GM12891 (cell line): ENCODE measurements at regions not wholly inside any gene's neighbourhood (a gene's known extent, or its start where the extent isn't known, plus 50 kb on each side); places are given as distances from the start of the nearest gene placed in this dataset.

Experiments used
- POLR2A ChIP-seq: IDR thresholded peaks from 2 replicates; pipeline ENCODE4 v1.6.1; 2011; ENCODE audit warnings: low read depth, low read length, control low read depth
- POLR2AphosphoS5 ChIP-seq: IDR thresholded peaks from 2 replicates; pipeline ENCODE4 v1.6.1; 2011; ENCODE audit warnings: low read depth, low read length, control low read depth
- POU2F2 ChIP-seq: IDR thresholded peaks from 2 replicates; pipeline ENCODE4 v1.6.1; 2011; ENCODE audit warnings: low read depth, mild to moderate bottlenecking, control low read depth, low read length, moderate library complexity
- SPI1 ChIP-seq: IDR thresholded peaks from 2 replicates; pipeline ENCODE4 v1.6.1; 2011; ENCODE audit warnings: low read depth, low read length, control low read depth
- TAF1 ChIP-seq: IDR thresholded peaks from 2 replicates; pipeline ENCODE4 v1.6.1; 2011; ENCODE audit warnings: low read depth, low read length, control low read depth

DNA sequence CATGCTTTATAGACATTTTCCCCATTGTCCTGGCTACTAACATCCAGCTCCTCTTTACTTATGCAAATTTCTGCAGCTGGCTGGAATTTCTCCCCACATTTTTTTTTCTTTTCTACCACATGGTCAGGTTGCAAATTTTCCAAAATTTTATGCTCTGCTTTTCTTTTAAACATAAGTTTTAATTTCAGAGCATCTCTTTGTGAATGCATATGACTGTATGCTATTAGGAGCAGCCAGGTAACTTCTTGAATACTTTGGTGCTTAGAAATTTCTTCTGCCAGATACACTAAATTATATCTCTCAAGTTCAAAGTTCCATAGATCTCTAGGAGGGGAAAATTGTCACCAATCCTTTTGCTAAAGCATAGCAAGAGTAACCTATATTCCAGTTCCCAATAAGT, 365.9 kb downstream of the LRFN5 start:
- TF ChIP-seq POU2F2: no peak
- TF ChIP-seq POLR2A: no peak
- no peak for TF ChIP-seq TAF1
- no peak for TF ChIP-seq POLR2AphosphoS5
- no peak for TF ChIP-seq SPI1
